WTC11 (cell line): ENCODE measurements at regions not wholly inside any gene's neighbourhood (a gene's known extent, or its start where the extent isn't known, plus 50 kb on each side); places are given as distances from the start of the nearest gene placed in this dataset.

Experiments
- ATAC-seq: fragments of 200-7000 bp; cut with Tn5 transposase; 2 replicates; pipeline ENCODE4 v1.10.0; 2021; ENCODE audit warnings: mild to moderate bottlenecking, moderate library complexity
- CTCF ChIA-PET: fragments of 300-600 bp; sonication (Branson Sonifier 250); formaldehyde crosslinking; loops from one replicate; lab custom pipeline; 2021; ENCODE audit warnings: antibody characterized with exemption; lab: Charles Lee
- POLR2A ChIA-PET: fragments of 350-600 bp; sonication (Branson Sonifier 250); formaldehyde crosslinking; loops from one replicate; lab custom pipeline; 2021; ENCODE audit warnings: antibody characterized with exemption; lab: Charles Lee
- DNase-seq: peaks from one replicate; pipeline ENCODE4 v3.0.0; 2021; ENCODE audit warnings: low spot score
- H3K27ac Mint-ChIP-seq: 2 replicates; pipeline ENCODE4 v1.8.0; 2021; ENCODE audit warnings: mixed read lengths
- H3K27me3 Mint-ChIP-seq: 2 replicates; pipeline ENCODE4 v1.8.0; 2021; ENCODE audit warnings: low read depth, mild to moderate bottlenecking, moderate library complexity, mixed read lengths
- H3K36me3 Mint-ChIP-seq: 2 replicates; pipeline ENCODE4 v1.8.0; 2021; ENCODE audit warnings: mixed read lengths
- H3K4me1 Mint-ChIP-seq: 2 replicates; pipeline ENCODE4 v1.8.0; 2022; ENCODE audit warnings: mixed read lengths
- H3K4me3 Mint-ChIP-seq: 2 replicates; pipeline ENCODE4 v1.8.0; 2021; ENCODE audit warnings: mild to moderate bottlenecking, moderate library complexity, mixed read lengths
- H3K9me3 Mint-ChIP-seq: 2 replicates; pipeline ENCODE4 v1.8.0; 2021; ENCODE audit warnings: mixed read lengths
- AFF4 ChIP-seq: sonication (generic); formaldehyde crosslinking; IDR thresholded peaks from 2 replicates; pipeline ENCODE4 v1.8.1; 2023; ENCODE audit warnings: mild to moderate bottlenecking, missing genetic modification reagents, borderline replicate concordance
- CREB1 ChIP-seq: sonication (generic); formaldehyde crosslinking; IDR thresholded peaks from 2 replicates; pipeline ENCODE4 v1.8.0; 2023; ENCODE audit warnings: mild to moderate bottlenecking, missing genetic modification reagents
- CREM ChIP-seq: sonication (generic); formaldehyde crosslinking; IDR thresholded peaks from 2 replicates; pipeline ENCODE4 v1.8.1; 2022; ENCODE audit warnings: mild to moderate bottlenecking, missing genetic modification reagents, moderate library complexity
- CTCF ChIP-seq: fragments of 200-600 bp; IDR thresholded peaks from 2 replicates; pipeline ENCODE4 v1.8.0; 2022; ENCODE audit warnings: antibody characterized with exemption
- MAX ChIP-seq: sonication (generic); formaldehyde crosslinking; IDR thresholded peaks from 2 replicates; pipeline ENCODE4 v1.8.0; 2022; ENCODE audit warnings: mild to moderate bottlenecking, missing genetic modification reagents
- NR1H2 ChIP-seq: sonication (generic); formaldehyde crosslinking; IDR thresholded peaks from 2 replicates; pipeline ENCODE4 v1.9.0; 2021; ENCODE audit warnings: mild to moderate bottlenecking, moderate library complexity, missing genetic modification reagents
- PRRX2 ChIP-seq: fragments of 250-450 bp; sonication (Bioruptor Pico); IDR thresholded peaks from 2 replicates; pipeline ENCODE4 v1.8.0; 2021; ENCODE audit warnings: mild to moderate bottlenecking
- RORB ChIP-seq: fragments of 250-450 bp; sonication (Bioruptor Pico); IDR thresholded peaks from 2 replicates; pipeline ENCODE4 v1.9.0; 2021; ENCODE audit warnings: mild to moderate bottlenecking
- ZBTB43 ChIP-seq: sonication (generic); formaldehyde crosslinking; IDR thresholded peaks from 2 replicates; pipeline ENCODE4 v1.8.1; 2023; ENCODE audit warnings: mild to moderate bottlenecking, missing genetic modification reagents
- ZNF232 ChIP-seq: sonication (generic); formaldehyde crosslinking; IDR thresholded peaks from 2 replicates; pipeline ENCODE4 v1.8.0; 2022; ENCODE audit warnings: mild to moderate bottlenecking, missing genetic modification reagents
- ZNF396 ChIP-seq: fragments of 250-450 bp; sonication (Bioruptor Pico); IDR thresholded peaks from 2 replicates; pipeline ENCODE4 v1.8.0; 2021; ENCODE audit warnings: mild to moderate bottlenecking, moderate library complexity, borderline replicate concordance
- ZNF512 ChIP-seq: sonication (generic); formaldehyde crosslinking; IDR thresholded peaks from 2 replicates; pipeline ENCODE4 v1.8.1; 2022; ENCODE audit warnings: missing genetic modification reagents, borderline replicate concordance
- ZNF532 ChIP-seq: fragments of 250-450 bp; sonication (Bioruptor Pico); IDR thresholded peaks from 2 replicates; pipeline ENCODE4 v1.9.0; 2021; ENCODE audit warnings: mild to moderate bottlenecking, borderline replicate concordance
- ZSCAN18 ChIP-seq: fragments of 250-450 bp; sonication (Bioruptor Pico); IDR thresholded peaks from 2 replicates; pipeline ENCODE4 v2.1.2; 2022; ENCODE audit warnings: mild to moderate bottlenecking, moderate library complexity

GRCh38 chr3:166191411-166191810, 354.2 kb upstream of the BCHE start:
- DNase-seq: no peak
- POLR2A ChIA-PET: no interaction called here
- peaks cover 12% of the 10 kb centered on the region for H3K4me1 Mint-ChIP-seq
- H3K27me3 Mint-ChIP-seq: no peaks in the 10 kb centered on the region
- no peaks in the 10 kb centered on the region for H3K9me3 Mint-ChIP-seq
- no peaks in the 10 kb centered on the region for H3K36me3 Mint-ChIP-seq
- TF ChIP-seq ZNF512 (CRISPR knock-in tag) (no peak), ZNF396 (CRISPR knock-in tag) (no peak), ZNF532 (CRISPR knock-in tag) (no peak), AFF4 (CRISPR knock-in tag) (no peak), CREM (CRISPR knock-in tag) (no peak), MAX (CRISPR knock-in tag) (no peak), ZSCAN18 (CRISPR knock-in tag) (no peak), NR1H2 (no peak), CREB1 (CRISPR knock-in tag) (no peak), PRRX2 (CRISPR knock-in tag) (no peak), CTCF (no peak), RORB (CRISPR knock-in tag) (no peak), ZNF232 (CRISPR knock-in tag) (no peak), ZBTB43 (no peak)
- TF ChIP-seq, all 79 proteins: peak for 0
- ATAC-seq: no peak
- CTCF ChIA-PET: no interaction called here
- H3K4me3 Mint-ChIP-seq: no peak overlapping the region
- H3K27ac Mint-ChIP-seq: no peak overlapping the region
